Activated naive CD8-positive, alpha-beta T cell treated with anti-CD3 and anti-CD28 coated beads, Interleukin-2, amount 50 U/mL, for 24 hours (primary cell): ENCODE measurements at regions not wholly inside any gene's neighbourhood (a gene's known extent, or its start where the extent isn't known, plus 50 kb on each side); places are given as distances from the start of the nearest gene placed in this dataset.
A peak's percentile ranks its signal among the peaks of the same experiment; 100 is the strongest.
"Not testable (repeated sequence)": the region's sequence is repeated elsewhere in the genome, so short reads cannot be mapped to it uniquely, and the experiment has no call there.

Experiments used
- ATAC-seq: fragments of 150-1000 bp; cut with Tn5 transposase; one replicate; pipeline ENCODE4 v1.10.0; 2021
- DNase-seq: peaks from one replicate; pipeline ENCODE4 v3.0.0; 2021
- H3K27ac Mint-ChIP-seq: one replicate; pipeline ENCODE4 v1.8.0; 2021; ENCODE audit warnings: mild to moderate bottlenecking, mixed read lengths
- H3K27me3 Mint-ChIP-seq: one replicate; pipeline ENCODE4 v1.8.0; 2021; ENCODE audit warnings: mixed read lengths
- H3K36me3 Mint-ChIP-seq: one replicate; pipeline ENCODE4 v1.8.0; 2021; ENCODE audit warnings: low read depth, mixed read lengths
- H3K4me1 Mint-ChIP-seq: one replicate; pipeline ENCODE4 v1.8.0; 2021; ENCODE audit warnings: mixed read lengths
- H3K4me3 Mint-ChIP-seq: one replicate; pipeline ENCODE4 v1.8.0; 2021; ENCODE audit warnings: mild to moderate bottlenecking, moderate library complexity, mixed read lengths
- H3K9me3 Mint-ChIP-seq: one replicate; pipeline ENCODE4 v1.8.0; 2021; ENCODE audit warnings: mixed read lengths

DNA sequence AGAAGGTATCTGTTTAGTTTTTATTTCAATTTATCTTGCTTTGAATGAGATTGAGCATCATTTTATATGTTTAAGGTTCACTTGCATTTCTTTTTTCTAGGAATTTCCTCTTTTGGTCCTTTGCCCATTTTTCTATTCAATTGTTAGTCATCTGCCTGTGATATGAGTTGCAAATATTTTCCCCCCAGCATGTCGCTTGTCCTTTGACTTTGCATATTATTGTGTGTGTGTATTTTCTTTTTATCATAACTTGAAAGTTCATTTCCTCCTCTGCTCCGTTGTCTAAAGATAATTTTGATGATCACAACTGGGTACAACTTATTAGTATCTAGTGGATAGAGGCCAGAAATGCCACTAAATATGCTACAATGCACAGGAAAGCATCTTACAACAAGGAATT, 132.7 kb upstream of the MDFIC start:
- no peaks in the 10 kb centered on the region for H3K9me3 Mint-ChIP-seq
- DNase-seq = no peak
- H3K27ac Mint-ChIP-seq = peak overlapping the region; percentile 82
- no peak for ATAC-seq
- H3K27me3 Mint-ChIP-seq = peaks cover 8% of the 10 kb centered on the region
- peaks cover 64% of the 10 kb centered on the region for H3K4me1 Mint-ChIP-seq
- H3K36me3 Mint-ChIP-seq = no peaks in the 10 kb centered on the region
- H3K4me3 Mint-ChIP-seq = no peak overlapping the region

- Mint-ChIP-seq H3K36me3 (no peaks in the 10 kb centered on the region), H3K4me3 (no peak overlapping the region), H3K27ac (peak overlapping the region; percentile 82), H3K9me3 (no peaks in the 10 kb centered on the region), H3K4me1 (peaks cover 66% of the 10 kb centered on the region), H3K27me3 (peaks cover 12% of the 10 kb centered on the region)
- DNase-seq = no peak
- ATAC-seq = peak; percentile 62
Measured at GRCh38 chr7:114789871-114790311, 132.0 kb upstream of the MDFIC start.

GRCh38 chr7:114790521-114790920, 131.4 kb upstream of the MDFIC start:
- no peak overlapping the region for H3K4me3 Mint-ChIP-seq
- peak overlapping the region; percentile 1 for H3K27ac Mint-ChIP-seq
- H3K27me3 Mint-ChIP-seq = peaks cover 17% of the 10 kb centered on the region

DNA sequence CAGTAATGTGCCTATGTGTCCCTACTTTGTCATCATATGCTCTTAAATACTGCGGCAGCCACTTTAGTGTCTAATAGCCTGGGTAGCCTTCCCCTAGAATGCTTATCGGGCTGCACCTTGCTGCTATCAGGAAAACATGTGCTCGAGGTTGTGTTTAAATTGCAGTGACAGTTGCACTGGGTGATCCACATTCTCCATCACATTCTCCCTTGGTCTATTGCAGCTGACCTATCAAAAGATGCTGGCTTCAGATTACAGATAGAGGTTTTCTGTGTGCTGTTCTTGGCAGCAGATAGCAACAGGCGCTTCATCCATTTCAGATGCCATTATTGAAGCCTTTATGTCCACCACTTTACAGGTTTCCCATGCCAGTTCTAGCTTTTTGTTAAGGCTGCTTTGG, 130.1 kb upstream of the MDFIC start:
- no peaks in the 10 kb centered on the region for H3K36me3 Mint-ChIP-seq
- H3K27me3 Mint-ChIP-seq = peaks cover 19% of the 10 kb centered on the region
- no peak overlapping the region for H3K4me3 Mint-ChIP-seq
- DNase-seq (no peak), ATAC-seq (no peak)
- peaks cover 71% of the 10 kb centered on the region for H3K4me1 Mint-ChIP-seq
- H3K9me3 Mint-ChIP-seq = no peaks in the 10 kb centered on the region
- H3K27ac Mint-ChIP-seq = no peak overlapping the region

More at GRCh38 chr7:114790521-114790920, 131.4 kb upstream of the MDFIC start:
- no peaks in the 10 kb centered on the region for H3K9me3 Mint-ChIP-seq
- ATAC-seq = no peak
- no peak for DNase-seq
- peaks cover 67% of the 10 kb centered on the region for H3K4me1 Mint-ChIP-seq
- no peaks in the 10 kb centered on the region for H3K36me3 Mint-ChIP-seq

- DNase-seq = no peak
- peak overlapping the region; percentile 75 for H3K27ac Mint-ChIP-seq
- peaks cover 19% of the 10 kb centered on the region for H3K27me3 Mint-ChIP-seq
- H3K36me3 Mint-ChIP-seq = no peaks in the 10 kb centered on the region
- peak overlapping the region; percentile 40 for H3K4me3 Mint-ChIP-seq
- peak; percentile 48 for ATAC-seq
- H3K9me3 Mint-ChIP-seq = no peaks in the 10 kb centered on the region
- H3K4me1 Mint-ChIP-seq = peaks cover 75% of the 10 kb centered on the region
Measured at GRCh38 chr7:114793155-114793845, 128.6 kb upstream of the MDFIC start.

DNA sequence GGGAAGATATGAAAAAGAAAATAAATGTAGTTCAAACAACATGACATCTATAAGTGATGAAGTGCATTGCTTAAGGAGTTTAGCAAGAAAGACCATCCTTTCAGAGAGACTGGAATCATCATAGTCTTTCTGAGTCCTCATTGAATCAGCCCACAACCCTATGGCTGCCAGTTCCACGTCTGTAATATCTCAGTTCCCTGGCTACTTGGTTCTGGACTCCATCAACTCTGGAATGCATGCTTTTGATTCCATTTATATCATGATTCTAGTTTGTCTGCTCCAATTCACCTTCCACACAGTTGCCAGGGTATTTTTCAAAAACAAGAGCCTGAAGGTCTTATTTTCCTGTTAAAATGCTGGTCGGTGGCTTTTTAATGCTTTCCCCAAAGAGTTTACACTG, 126.4 kb upstream of the MDFIC start:
- Mint-ChIP-seq H3K4me3 (no peak overlapping the region), H3K27me3 (peaks cover 19% of the 10 kb centered on the region), H3K4me1 (peaks cover 75% of the 10 kb centered on the region), H3K27ac (peak overlapping the region; percentile 77), H3K36me3 (no peaks in the 10 kb centered on the region), H3K9me3 (no peaks in the 10 kb centered on the region)
- no peak for ATAC-seq
- no peak for DNase-seq

- Mint-ChIP-seq H3K9me3 (no peaks in the 10 kb centered on the region), H3K4me1 (peaks cover 81% of the 10 kb centered on the region), H3K27me3 (peaks cover 13% of the 10 kb centered on the region), H3K27ac (peak overlapping the region; percentile 98), H3K36me3 (no peaks in the 10 kb centered on the region), H3K4me3 (no peak overlapping the region)
- ATAC-seq = peak; percentile 57
- no peak for DNase-seq
Measured at GRCh38 chr7:114799628-114800028, 122.3 kb upstream of the MDFIC start.

GRCh38 chr7:114802632-114803031, 119.3 kb upstream of the MDFIC start:
- Mint-ChIP-seq H3K27ac (peak overlapping the region; percentile 98), H3K9me3 (no peaks in the 10 kb centered on the region), H3K4me3 (no peak overlapping the region), H3K27me3 (peaks cover 3% of the 10 kb centered on the region), H3K4me1 (peaks cover 69% of the 10 kb centered on the region), H3K36me3 (no peaks in the 10 kb centered on the region)
- DNase-seq (no peak), ATAC-seq (peak; percentile 87)

GRCh38 chr7:114806590-114807162, 115.2 kb upstream of the MDFIC start:
- H3K9me3 Mint-ChIP-seq = no peaks in the 10 kb centered on the region
- ATAC-seq (no peak), DNase-seq (no peak)
- no peaks in the 10 kb centered on the region for H3K36me3 Mint-ChIP-seq
- H3K27ac Mint-ChIP-seq = no peak overlapping the region
- H3K27me3 Mint-ChIP-seq = peaks cover 9% of the 10 kb centered on the region
- H3K4me1 Mint-ChIP-seq = peaks cover 34% of the 10 kb centered on the region
- no peak overlapping the region for H3K4me3 Mint-ChIP-seq

DNA sequence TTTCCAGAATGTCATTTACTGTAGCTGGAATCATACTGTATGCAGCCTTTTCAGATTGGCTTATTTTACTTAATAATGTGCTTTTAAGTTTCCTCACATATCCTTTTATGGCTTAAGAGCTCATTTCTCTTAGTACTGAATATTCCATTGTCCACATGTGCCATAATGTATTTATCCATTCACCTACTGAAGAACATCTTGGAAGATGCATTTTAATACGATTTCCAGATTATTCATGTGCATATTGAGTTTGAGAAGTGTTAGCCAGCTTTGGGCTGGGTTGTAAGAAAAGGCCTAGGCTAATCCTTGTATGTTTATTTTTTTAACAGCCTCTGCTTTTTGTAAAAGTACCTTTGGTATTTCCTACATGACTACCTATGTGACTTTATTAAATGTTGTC, 109.3 kb upstream of the MDFIC start:
- H3K4me1 Mint-ChIP-seq = peaks cover 21% of the 10 kb centered on the region
- no peak overlapping the region for H3K4me3 Mint-ChIP-seq
- ATAC-seq = no peak
- H3K9me3 Mint-ChIP-seq = no peaks in the 10 kb centered on the region
- H3K27ac Mint-ChIP-seq = no peak overlapping the region
- peaks cover 6% of the 10 kb centered on the region for H3K27me3 Mint-ChIP-seq
- no peak for DNase-seq
- H3K36me3 Mint-ChIP-seq = peaks cover 2% of the 10 kb centered on the region

GRCh38 chr7:114813624-114814023, 108.3 kb upstream of the MDFIC start:
- Mint-ChIP-seq H3K9me3 (no peaks in the 10 kb centered on the region), H3K27ac (peak overlapping the region; percentile 21), H3K4me3 (no peak overlapping the region), H3K36me3 (peaks cover 2% of the 10 kb centered on the region), H3K27me3 (peaks cover 6% of the 10 kb centered on the region), H3K4me1 (peaks cover 27% of the 10 kb centered on the region)
- DNase-seq (no peak), ATAC-seq (peak; percentile 42)

DNA sequence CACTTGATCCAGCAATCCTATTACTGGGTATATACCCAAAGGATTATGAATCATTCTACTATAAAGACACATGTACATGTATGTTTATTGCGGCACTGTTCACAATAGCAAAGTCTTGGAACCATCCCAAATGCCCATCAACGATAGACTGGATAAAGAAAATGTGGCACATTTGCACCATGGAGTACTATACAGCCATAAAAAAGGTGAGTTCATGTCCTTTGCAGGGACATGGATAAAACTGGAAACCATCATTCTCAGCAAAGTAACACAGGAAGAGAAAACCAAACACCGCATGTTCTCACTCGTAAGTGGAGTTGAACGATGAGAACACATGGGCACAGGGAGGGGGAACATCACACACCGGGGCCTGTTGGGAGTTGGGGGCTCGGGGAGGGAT, 104.9 kb upstream of the MDFIC start:
- not testable (repeated sequence) for H3K36me3 Mint-ChIP-seq, H3K9me3 Mint-ChIP-seq, H3K27ac Mint-ChIP-seq

DNA sequence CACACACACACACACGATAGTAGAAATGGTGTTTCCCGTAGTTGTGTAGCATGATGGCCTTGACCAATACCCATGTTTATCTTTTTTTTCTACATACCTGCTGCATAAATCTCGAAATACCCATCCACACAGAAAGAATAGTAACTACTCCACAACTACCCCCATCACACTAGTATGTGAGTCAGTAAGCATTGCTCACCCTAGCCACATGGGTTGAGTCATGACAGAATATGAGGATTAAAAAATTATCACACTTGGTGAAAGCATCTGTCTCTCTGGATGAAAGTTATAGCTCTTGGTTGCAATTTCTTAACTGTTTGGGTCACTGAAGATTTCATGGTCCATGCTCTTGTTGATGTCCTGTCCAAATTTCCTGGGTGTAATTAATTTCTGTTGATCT, 103.4 kb upstream of the MDFIC start:
- Mint-ChIP-seq H3K36me3 (peaks cover 2% of the 10 kb centered on the region), H3K9me3 (no peaks in the 10 kb centered on the region), H3K4me1 (peaks cover 38% of the 10 kb centered on the region), H3K27me3 (peaks cover 3% of the 10 kb centered on the region), H3K27ac (peak overlapping the region; percentile 5), H3K4me3 (no peak overlapping the region)
- peak; percentile 98 for ATAC-seq
- no peak for DNase-seq

More for the DNA sequence above, 104.9 kb upstream of the MDFIC start:
- DNase-seq, ATAC-seq, H3K27me3 Mint-ChIP-seq, H3K4me3 Mint-ChIP-seq: not testable (repeated sequence)
- peaks cover 45% of the 10 kb centered on the region for H3K4me1 Mint-ChIP-seq

DNA sequence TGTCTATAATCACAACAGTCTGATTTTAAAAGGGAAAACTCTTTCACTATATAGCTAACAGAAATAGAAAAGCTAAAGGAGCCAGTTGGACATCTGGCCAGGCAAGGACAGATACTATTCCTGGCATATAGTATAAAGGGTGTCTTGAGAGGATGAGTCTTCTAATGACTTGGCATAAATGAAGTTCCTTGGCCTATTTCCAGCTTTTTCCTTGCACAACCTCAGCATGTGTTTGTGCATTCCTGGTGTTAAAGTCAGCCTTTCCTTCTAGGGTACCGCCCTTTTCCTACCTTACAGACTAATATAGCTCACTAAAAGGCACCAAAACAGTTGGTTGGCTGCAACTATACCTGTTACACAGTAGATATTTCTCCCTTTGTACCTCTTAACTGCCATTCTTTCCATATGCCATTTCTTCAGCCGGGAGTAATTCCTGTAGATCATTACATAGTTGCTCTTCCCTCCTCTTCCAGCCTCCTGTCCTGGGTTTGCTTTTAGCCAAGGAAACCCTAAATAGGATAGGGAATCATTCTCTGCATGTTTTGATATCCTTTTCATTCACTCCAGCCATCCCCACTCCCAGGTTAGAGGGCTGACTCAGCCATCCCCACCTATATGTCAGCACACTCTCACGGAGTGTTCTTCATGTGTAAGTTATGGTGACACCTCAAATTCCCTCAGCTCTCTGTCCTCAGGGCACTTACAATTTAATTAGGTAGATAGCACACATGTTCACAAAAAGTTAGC, 102.1 kb upstream of the MDFIC start:
- H3K27me3 Mint-ChIP-seq = peaks cover 3% of the 10 kb centered on the region
- no peak overlapping the region for H3K27ac Mint-ChIP-seq
- DNase-seq (no peak), ATAC-seq (no peak)
- peaks cover 2% of the 10 kb centered on the region for H3K36me3 Mint-ChIP-seq
- no peak overlapping the region for H3K4me3 Mint-ChIP-seq
- H3K9me3 Mint-ChIP-seq = no peaks in the 10 kb centered on the region
- H3K4me1 Mint-ChIP-seq = peaks cover 28% of the 10 kb centered on the region
